Endodermal cell (in vitro differentiated cells): ENCODE measurements at regions not wholly inside any gene's neighbourhood (a gene's known extent, or its start where the extent isn't known, plus 50 kb on each side); places are given as distances from the start of the nearest gene placed in this dataset.

ENCODE experiments used
- DNase-seq: peaks from one replicate; pipeline ENCODE4 v3.0.0-alpha.2; 2017
- H3K27ac ChIP-seq: 2 replicates; pipeline ENCODE4 v1.5.1; 2013; ENCODE audit warnings: mild to moderate bottlenecking, low read depth, low read length, moderate library complexity
- H3K27me3 ChIP-seq: 2 replicates; pipeline ENCODE4 v1.6.1; 2013; ENCODE audit warnings: mild to moderate bottlenecking, low read length, moderate library complexity; ENCODE audit not compliant: insufficient read depth, control insufficient read depth, poor library complexity, severe bottlenecking
- H3K36me3 ChIP-seq: 2 replicates; pipeline ENCODE4 v1.7.0; 2013; ENCODE audit warnings: mild to moderate bottlenecking, low read length, moderate library complexity; ENCODE audit not compliant: control insufficient read depth, insufficient read depth
- H3K4me1 ChIP-seq: one replicate; pipeline ENCODE4 v1.7.0; 2013; ENCODE audit warnings: low read length; ENCODE audit not compliant: control insufficient read depth, insufficient read depth
- H3K4me3 ChIP-seq: 2 replicates; pipeline ENCODE4 v1.5.1; 2013; ENCODE audit warnings: mild to moderate bottlenecking, low read length, moderate library complexity
- H3K9ac ChIP-seq: 2 replicates; pipeline ENCODE4 v1.6.1; 2013; ENCODE audit warnings: mild to moderate bottlenecking, low read length, moderate library complexity; ENCODE audit not compliant: poor library complexity, severe bottlenecking; ENCODE audit errors: extremely low read depth
- H3K9me3 ChIP-seq: 2 replicates; pipeline ENCODE4 v1.6.1; 2013; ENCODE audit warnings: mild to moderate bottlenecking, low read length, moderate library complexity; ENCODE audit not compliant: control insufficient read depth
- H3K27ac Mint-ChIP-seq: 2 replicates; pipeline ENCODE4 v1.8.0; 2020; ENCODE audit warnings: mixed read lengths
- H3K27me3 Mint-ChIP-seq: 2 replicates; pipeline ENCODE4 v1.8.0; 2021; ENCODE audit warnings: mild to moderate bottlenecking, mixed read lengths; ENCODE audit not compliant: insufficient read depth
- H3K36me3 Mint-ChIP-seq: 2 replicates; pipeline ENCODE4 v1.8.0; 2020; ENCODE audit warnings: low read depth, mixed read lengths
- H3K4me1 Mint-ChIP-seq: 2 replicates; pipeline ENCODE4 v1.8.0; 2020; ENCODE audit warnings: mixed read lengths
- H3K4me3 Mint-ChIP-seq: 2 replicates; pipeline ENCODE4 v1.8.0; 2020; ENCODE audit warnings: mild to moderate bottlenecking, moderate library complexity, mixed read lengths
- H3K9me3 Mint-ChIP-seq: 2 replicates; pipeline ENCODE4 v1.8.0; 2020; ENCODE audit warnings: mild to moderate bottlenecking, mixed read lengths
- WGBS, 2 experiments: methylation state at CpG; one replicate each; pipeline versions ENCODE4 v1.1.5 to v1.1.7; 2013; ENCODE audit warnings: missing lambda C conversion rate in 2 of 2, mixed read lengths in 1 of 2; ENCODE audit not compliant: insufficient coverage in 1 of 2, insufficient read length in 1 of 2; 5-methylcytosine and 5-hydroxymethylcytosine counted together
- TF ChIP-seq, protein P1 (sequence below): fragments of 200-600 bp; sonication (generic); conservative IDR thresholded peaks from 2 replicates; pipeline ENCODE4 v1.5.0; 2021; ENCODE audit warnings: antibody characterized with exemption, mild to moderate bottlenecking

DNA sequence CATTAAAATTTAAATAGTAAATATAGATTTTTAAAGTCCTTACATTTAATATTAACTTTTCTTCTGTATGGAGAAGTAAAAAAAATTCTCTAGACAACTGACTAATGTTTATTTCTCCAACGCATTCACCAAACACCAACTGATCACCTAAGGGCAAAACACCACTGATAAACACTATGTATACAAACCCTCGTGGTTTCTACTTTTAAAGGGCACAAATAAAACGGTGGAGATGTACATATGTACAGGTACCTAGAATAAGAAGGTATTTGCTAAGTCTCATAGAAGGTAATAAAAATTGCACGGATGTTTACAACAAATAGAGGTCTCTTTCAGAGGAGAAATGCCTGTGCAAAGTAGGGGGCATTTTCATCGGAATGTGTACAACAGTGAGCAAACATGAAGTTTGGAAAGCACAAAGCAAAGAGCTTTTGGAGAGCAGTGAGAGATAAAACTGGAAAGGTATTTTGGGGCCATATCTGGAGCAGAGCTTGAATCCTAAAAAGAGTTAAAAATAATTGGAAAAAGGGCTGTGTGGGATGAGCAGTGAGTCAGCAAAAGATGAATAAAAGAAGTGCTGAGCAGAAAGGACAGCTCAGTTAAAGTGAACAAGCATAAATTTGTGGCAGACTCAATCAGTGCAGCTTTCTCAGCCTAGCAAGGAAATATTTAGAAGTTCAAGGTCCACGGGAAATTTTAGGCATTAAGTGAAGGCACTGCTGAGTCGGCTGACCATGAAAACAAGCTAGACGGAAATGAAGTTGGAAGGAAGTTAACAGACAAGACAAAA is 160.0 kb downstream of the TMEM161B start:
- WGBS, 2 experiments, result 83 to 92% methylated on average over 7 to 8 of the region's 8 CpGs
- Histone ChIP-seq H3K9ac (no peak overlapping the region), H3K9me3 (no peaks in the 10 kb centered on the region), H3K27ac (peak overlapping the region; percentile 22), H3K4me3 (no peak overlapping the region), H3K36me3 (no peaks in the 10 kb centered on the region), H3K4me1 (no peaks in the 10 kb centered on the region), H3K27me3 (no peaks in the 10 kb centered on the region)
- no peak overlapping the region for H3K27ac Mint-ChIP-seq
- no peaks in the 10 kb centered on the region for H3K36me3 Mint-ChIP-seq
- H3K4me3 Mint-ChIP-seq, result no peak overlapping the region
- DNase-seq, result no peak
- no peaks in the 10 kb centered on the region for H3K9me3 Mint-ChIP-seq
- TF ChIP-seq, protein P1, sequence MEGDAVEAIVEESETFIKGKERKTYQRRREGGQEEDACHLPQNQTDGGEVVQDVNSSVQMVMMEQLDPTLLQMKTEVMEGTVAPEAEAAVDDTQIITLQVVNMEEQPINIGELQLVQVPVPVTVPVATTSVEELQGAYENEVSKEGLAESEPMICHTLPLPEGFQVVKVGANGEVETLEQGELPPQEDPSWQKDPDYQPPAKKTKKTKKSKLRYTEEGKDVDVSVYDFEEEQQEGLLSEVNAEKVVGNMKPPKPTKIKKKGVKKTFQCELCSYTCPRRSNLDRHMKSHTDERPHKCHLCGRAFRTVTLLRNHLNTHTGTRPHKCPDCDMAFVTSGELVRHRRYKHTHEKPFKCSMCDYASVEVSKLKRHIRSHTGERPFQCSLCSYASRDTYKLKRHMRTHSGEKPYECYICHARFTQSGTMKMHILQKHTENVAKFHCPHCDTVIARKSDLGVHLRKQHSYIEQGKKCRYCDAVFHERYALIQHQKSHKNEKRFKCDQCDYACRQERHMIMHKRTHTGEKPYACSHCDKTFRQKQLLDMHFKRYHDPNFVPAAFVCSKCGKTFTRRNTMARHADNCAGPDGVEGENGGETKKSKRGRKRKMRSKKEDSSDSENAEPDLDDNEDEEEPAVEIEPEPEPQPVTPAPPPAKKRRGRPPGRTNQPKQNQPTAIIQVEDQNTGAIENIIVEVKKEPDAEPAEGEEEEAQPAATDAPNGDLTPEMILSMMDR, result no peak
- H3K4me1 Mint-ChIP-seq, result no peaks in the 10 kb centered on the region
- H3K27me3 Mint-ChIP-seq, result no peaks in the 10 kb centered on the region

DNA sequence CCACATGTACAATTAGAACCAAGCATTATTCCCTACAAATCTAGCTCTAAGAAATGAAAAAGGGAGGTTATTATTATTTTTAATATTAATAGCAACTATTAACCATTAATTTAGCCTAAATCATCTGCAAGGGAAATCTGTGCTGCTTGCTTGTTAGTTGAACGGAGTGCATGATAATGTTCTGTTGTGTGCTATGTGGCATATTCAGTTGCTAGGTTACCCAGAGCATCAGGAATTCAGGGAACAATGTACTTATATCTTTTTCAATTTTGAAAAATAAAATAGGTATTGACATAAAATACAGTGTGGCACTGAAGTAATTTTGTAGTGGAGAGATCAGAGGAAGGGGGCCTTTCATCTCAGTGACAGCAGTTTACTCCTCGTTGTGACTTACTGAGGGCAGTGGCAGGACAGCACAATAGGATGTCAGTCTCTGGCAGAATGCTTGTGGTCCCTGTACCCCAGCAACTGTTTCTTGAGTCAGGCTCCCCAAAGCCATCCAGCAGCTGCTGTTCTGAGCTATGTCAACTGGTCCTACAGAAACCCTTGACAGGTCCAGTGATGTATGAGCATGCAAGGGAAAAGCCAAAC is 173.6 kb downstream of the TMEM161B start:
- no peaks in the 10 kb centered on the region for H3K36me3 ChIP-seq
- H3K9ac ChIP-seq, result no peak overlapping the region
- TF ChIP-seq, protein P1, result no peak
- Mint-ChIP-seq H3K27me3 (no peaks in the 10 kb centered on the region), H3K4me3 (no peak overlapping the region), H3K4me1 (peaks cover 7% of the 10 kb centered on the region), H3K9me3 (no peaks in the 10 kb centered on the region), H3K27ac (no peak overlapping the region), H3K36me3 (no peaks in the 10 kb centered on the region)
- H3K4me1 ChIP-seq, result no peaks in the 10 kb centered on the region
- peak overlapping the region; percentile 99 for H3K27ac ChIP-seq
- H3K27me3 ChIP-seq, result no peaks in the 10 kb centered on the region
- DNase-seq, result no peak
- WGBS, 2 experiments, result 33 to 84% methylated on average over 1 to 2 of the region's 2 CpGs
- no peak overlapping the region for H3K4me3 ChIP-seq
- no peaks in the 10 kb centered on the region for H3K9me3 ChIP-seq

- H3K36me3 Mint-ChIP-seq, result no peaks in the 10 kb centered on the region
- peaks cover 7% of the 10 kb centered on the region for H3K4me1 Mint-ChIP-seq
- no peak overlapping the region for H3K4me3 Mint-ChIP-seq
- H3K27ac Mint-ChIP-seq, result no peak overlapping the region
- H3K9me3 Mint-ChIP-seq, result no peaks in the 10 kb centered on the region
- no peak overlapping the region for H3K4me3 ChIP-seq
- TF ChIP-seq, protein P1, result no peak
- H3K4me1 ChIP-seq, result no peaks in the 10 kb centered on the region
- no peaks in the 10 kb centered on the region for H3K27me3 Mint-ChIP-seq
- H3K27me3 ChIP-seq, result no peaks in the 10 kb centered on the region
- H3K9ac ChIP-seq, result no peak overlapping the region
- H3K36me3 ChIP-seq, result no peaks in the 10 kb centered on the region
- WGBS, 2 experiments, result 73 to 84% methylated on average over 2 to 3 of the region's 3 CpGs
- no peaks in the 10 kb centered on the region for H3K9me3 ChIP-seq
- DNase-seq, result no peak
- peak overlapping the region; percentile 99 for H3K27ac ChIP-seq
Observed at GRCh38 chr5:88094403-88094802, 174.2 kb downstream of the TMEM161B start.
